CD4-positive, alpha-beta T cell (primary cell): ENCODE measurements at regions not wholly inside any gene's neighbourhood (a gene's known extent, or its start where the extent isn't known, plus 50 kb on each side); places are given as distances from the start of the nearest gene placed in this dataset.

Experiments
- ATAC-seq: fragments of 200-7000 bp; cut with Tn5 transposase; one replicate; pipeline ENCODE4 v1.10.0; 2022; ENCODE audit warnings: mild to moderate bottlenecking; ENCODE audit not compliant: poor library complexity
- CTCF ChIA-PET: fragments of 350-600 bp; sonication (Branson Sonifier 250); formaldehyde crosslinking; loops from one replicate; lab custom pipeline; 2021; ENCODE audit warnings: antibody characterized with exemption, inconsistent platforms; lab: Charles Lee
- POLR2A ChIA-PET: fragments of 350-600 bp; sonication (Branson Sonifier 250); formaldehyde crosslinking; loops from one replicate; lab custom pipeline; 2021; ENCODE audit warnings: antibody characterized with exemption, inconsistent platforms; lab: Charles Lee
- DNase-seq, 14 experiments: peaks; one replicate each; pipeline ENCODE4 v3.0.0-alpha.2; 2013 to 2020; ENCODE audit warnings: mixed read lengths in 2 of 14
- H3K27ac ChIP-seq, 2 donors: one replicate each; pipeline versions ENCODE4 v1.5.1 to v1.7.0; 2013; ENCODE audit warnings: low read length in 2 of 2, low read depth in 1 of 2, mild to moderate bottlenecking in 1 of 2
- H3K27me3 ChIP-seq, 2 experiments: 1 replicate in 1 of 2; 2 replicates in 1 of 2; pipeline versions ENCODE4 v1.6.1 to v1.7.0; 2013; ENCODE audit warnings: low read length in 2 of 2, control low read depth in 1 of 2, mild to moderate bottlenecking in 1 of 2, moderate library complexity in 1 of 2; ENCODE audit not compliant: insufficient read depth in 2 of 2, control insufficient read depth in 1 of 2
- H3K36me3 ChIP-seq: one replicate; pipeline ENCODE4 v1.6.1; 2013; ENCODE audit warnings: low read length, control low read depth; ENCODE audit not compliant: insufficient read depth
- H3K4me1 ChIP-seq: one replicate; pipeline ENCODE4 v1.6.1; 2013; ENCODE audit warnings: low read length, control low read depth; ENCODE audit not compliant: insufficient read depth
- H3K4me3 ChIP-seq: one replicate; pipeline ENCODE4 v1.5.1; 2013; ENCODE audit warnings: mild to moderate bottlenecking, low read length, moderate library complexity
- H3K9me3 ChIP-seq, 2 experiments: 1 replicate in 1 of 2; 2 replicates in 1 of 2; pipeline versions ENCODE4 v1.6.1 to v1.7.0; 2013; ENCODE audit warnings: low read length in 2 of 2, mild to moderate bottlenecking in 2 of 2, control low read depth in 1 of 2, moderate library complexity in 1 of 2; ENCODE audit not compliant: control insufficient read depth in 1 of 2, insufficient read depth in 1 of 2
- H3K27ac Mint-ChIP-seq: one replicate; pipeline ENCODE4 v1.8.0; 2020; ENCODE audit warnings: mixed read lengths
- H3K27me3 Mint-ChIP-seq: one replicate; pipeline ENCODE4 v1.8.0; 2021; ENCODE audit warnings: mixed read lengths
- H3K36me3 Mint-ChIP-seq: one replicate; pipeline ENCODE4 v1.8.0; 2021; ENCODE audit warnings: low read depth, mixed read lengths
- H3K4me1 Mint-ChIP-seq: one replicate; pipeline ENCODE4 v1.8.0; 2021; ENCODE audit warnings: low read depth, mixed read lengths
- H3K4me3 Mint-ChIP-seq: one replicate; pipeline ENCODE4 v1.8.0; 2020; ENCODE audit warnings: mild to moderate bottlenecking, mixed read lengths
- H3K9me3 Mint-ChIP-seq: one replicate; pipeline ENCODE4 v1.8.0; 2020; ENCODE audit warnings: mixed read lengths
- CTCF ChIP-seq: fragments of 200-600 bp; IDR thresholded peaks from one replicate; pipeline ENCODE4 v1.8.0; 2022; ENCODE audit warnings: antibody characterized with exemption, mild to moderate bottlenecking
- intact Hi-C, 2 experiments: fragments of 100-400 bp; cut with DNase I in 1 of 2; cut with micrococcal nuclease in 1 of 2; formaldehyde crosslinking; loops; one replicate each; pipeline versions ENCODE4 v1.15.1 to v1.9.0; 2023 to 2025; cut with DNase I, micrococcal nuclease

DNA sequence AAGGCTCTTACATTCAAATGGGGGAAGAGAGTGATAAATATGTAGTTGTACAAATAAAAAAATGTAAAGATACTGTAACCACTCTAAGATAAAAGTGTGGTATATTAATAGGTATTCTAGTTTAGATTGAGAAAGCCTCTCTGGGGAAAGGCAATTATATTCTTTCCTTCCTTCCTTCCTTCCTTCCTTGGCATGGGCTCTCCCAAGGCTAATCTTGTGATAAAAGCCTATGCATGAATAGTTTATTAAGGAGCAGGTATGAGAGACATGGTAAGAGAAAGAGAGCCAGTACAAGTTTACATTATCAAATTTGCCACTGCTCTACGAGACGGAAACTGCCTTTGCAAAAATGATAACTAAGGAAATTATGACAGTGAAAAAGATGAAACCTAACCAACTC lies 588.8 kb downstream of the PRELID2 start:
- no peaks in the 10 kb centered on the region for H3K9me3 Mint-ChIP-seq
- H3K4me1 ChIP-seq, result no peaks in the 10 kb centered on the region
- no peak for DNase-seq
- intact Hi-C loops, result no loop called here
- H3K4me3 ChIP-seq, result no peak overlapping the region
- no peak for TF ChIP-seq CTCF
- no peaks in the 10 kb centered on the region for H3K27me3 Mint-ChIP-seq
- H3K4me1 Mint-ChIP-seq, result no peaks in the 10 kb centered on the region
- H3K9me3 ChIP-seq, result no peaks in the 10 kb centered on the region
- no peaks in the 10 kb centered on the region for H3K36me3 ChIP-seq
- ATAC-seq, result no peak
- H3K4me3 Mint-ChIP-seq, result no peak overlapping the region
- H3K27me3 ChIP-seq, result no peaks in the 10 kb centered on the region
- H3K27ac ChIP-seq, result no peak overlapping the region
- H3K27ac Mint-ChIP-seq, result no peak overlapping the region
- POLR2A ChIA-PET, result no interaction called here
- no peaks in the 10 kb centered on the region for H3K36me3 Mint-ChIP-seq
- CTCF ChIA-PET, result no interaction called here

GRCh38 chr5:145245354-145245753 lies 589.8 kb downstream of the PRELID2 start:
- Histone ChIP-seq H3K9me3 (no peaks in the 10 kb centered on the region), H3K27me3 (no peaks in the 10 kb centered on the region), H3K4me3 (no peak overlapping the region), H3K36me3 (no peaks in the 10 kb centered on the region), H3K27ac (no peak overlapping the region), H3K4me1 (no peaks in the 10 kb centered on the region)
- Mint-ChIP-seq H3K36me3 (no peaks in the 10 kb centered on the region), H3K27me3 (no peaks in the 10 kb centered on the region), H3K4me1 (no peaks in the 10 kb centered on the region), H3K9me3 (no peaks in the 10 kb centered on the region), H3K4me3 (no peak overlapping the region), H3K27ac (no peak overlapping the region)
- intact Hi-C loops, result no loop called here
- ChIA-PET POLR2A (no interaction called here), CTCF (no interaction called here)
- TF ChIP-seq CTCF, result no peak
- DNase-seq (no peak), ATAC-seq (no peak)

GRCh38 chr5:145244788-145245187 lies 590.4 kb downstream of the PRELID2 start:
- no peak overlapping the region for H3K4me3 Mint-ChIP-seq
- Histone ChIP-seq H3K27me3 (no peaks in the 10 kb centered on the region), H3K9me3 (no peaks in the 10 kb centered on the region), H3K4me3 (no peak overlapping the region), H3K4me1 (no peaks in the 10 kb centered on the region), H3K36me3 (no peaks in the 10 kb centered on the region), H3K27ac (no peak overlapping the region)
- DNase-seq, result no peak
- ChIA-PET CTCF (no interaction called here), POLR2A (no interaction called here)
- TF ChIP-seq CTCF, result no peak
- no peaks in the 10 kb centered on the region for H3K36me3 Mint-ChIP-seq
- H3K4me1 Mint-ChIP-seq, result no peaks in the 10 kb centered on the region
- H3K9me3 Mint-ChIP-seq, result no peaks in the 10 kb centered on the region
- intact Hi-C loops, result no loop called here
- ATAC-seq, result no peak
- no peaks in the 10 kb centered on the region for H3K27me3 Mint-ChIP-seq
- H3K27ac Mint-ChIP-seq, result no peak overlapping the region
